SK-N-SH (cell line): ENCODE measurements at regions not wholly inside any gene's neighbourhood (a gene's known extent, or its start where the extent isn't known, plus 50 kb on each side); places are given as distances from the start of the nearest gene placed in this dataset.

Experiments
- CTCF ChIA-PET: fragments of 300-600, 350-600 bp; formaldehyde crosslinking; extraction: SDS; loops from one replicate; lab custom pipeline; 2021; lab: Yijun Ruan, JAX
- POLR2A ChIA-PET: fragments of 350-600 bp; sonication (Branson Sonifier 250); formaldehyde crosslinking; extraction: SDS; loops from one replicate; lab custom pipeline; 2020; ENCODE audit warnings: antibody characterized with exemption, inconsistent platforms; lab: Yijun Ruan, JAX
- DNase-seq: peaks from one replicate; pipeline ENCODE4 v3.0.0; 2012
- H2AFZ ChIP-seq: fragments of 200-600 bp; sonication (generic); 2 replicates; pipeline ENCODE4 v1.8.1; 2016; ENCODE audit warnings: antibody characterized with exemption, mild to moderate bottlenecking, low read depth
- H3F3A ChIP-seq: fragments of 200-600 bp; sonication (generic); replicated peaks from 2 replicates; pipeline ENCODE3; 2016; ENCODE audit warnings: antibody characterized with exemption, mild to moderate bottlenecking; ENCODE audit not compliant: insufficient read depth
- H3K27ac ChIP-seq, 2 experiments: fragments of 200-500 bp in 1 of 2; fragments of 200-600 bp in 1 of 2; sonication (Bioruptor generic) in 1 of 2; sonication (generic), shearing (Covaris generic) in 1 of 2; 2 replicates each; pipeline versions ENCODE4 v1.5.1 to v1.6.1; 2014 to 2016; ENCODE audit warnings: low read depth in 2 of 2, inconsistent platforms in 1 of 2, low read length in 1 of 2, mild to moderate bottlenecking in 1 of 2, mixed read lengths in 1 of 2
- H3K27me3 ChIP-seq: fragments of 200-600 bp; sonication (generic), shearing (Covaris generic); 2 replicates; pipeline ENCODE4 v1.6.1; 2016; ENCODE audit warnings: mixed run types; ENCODE audit not compliant: insufficient read depth
- H3K36me3 ChIP-seq, 2 experiments: fragments of 200-500 bp in 1 of 2; fragments of 200-600 bp in 1 of 2; sonication (Bioruptor generic) in 1 of 2; sonication (generic) in 1 of 2; replicated peaks in 1 of 2; 2 replicates each; pipeline versions ENCODE3 to v1.5.1; 2014 to 2016; ENCODE audit warnings: low read length in 1 of 2, mild to moderate bottlenecking in 1 of 2; ENCODE audit not compliant: insufficient read depth in 2 of 2, control insufficient read depth in 1 of 2
- H3K4me1 ChIP-seq, 2 experiments: fragments of 200-500 bp in 1 of 2; fragments of 200-600 bp in 1 of 2; sonication (Bioruptor generic) in 1 of 2; sonication (generic), shearing (Covaris generic) in 1 of 2; 2 replicates each; pipeline versions ENCODE4 v1.5.1 to v1.6.1; 2014 to 2016; ENCODE audit warnings: low read depth in 1 of 2, low read length in 1 of 2, mixed run types in 1 of 2; ENCODE audit not compliant: insufficient read depth in 2 of 2, control insufficient read depth in 1 of 2
- H3K4me2 ChIP-seq: fragments of 200-600 bp; sonication (generic), shearing (Covaris generic); 2 replicates; pipeline ENCODE4 v1.6.1; 2017; ENCODE audit warnings: mixed run types
- H3K4me3 ChIP-seq, 2 experiments: fragments of 200-500 bp in 1 of 2; fragments of 200-600 bp in 1 of 2; sonication (Bioruptor generic) in 1 of 2; sonication (generic), shearing (Covaris generic) in 1 of 2; 2 replicates each; pipeline versions ENCODE4 v1.5.1 to v1.8.1; 2014 to 2016; ENCODE audit warnings: low read depth in 2 of 2, inconsistent platforms in 1 of 2, low read length in 1 of 2, mild to moderate bottlenecking in 1 of 2, mixed read lengths in 1 of 2, moderate library complexity in 1 of 2
- H3K79me2 ChIP-seq: fragments of 200-600 bp; sonication (generic); 2 replicates; pipeline ENCODE4 v1.8.1; 2017; ENCODE audit warnings: mild to moderate bottlenecking; ENCODE audit not compliant: insufficient read depth
- H3K9ac ChIP-seq: fragments of 200-600 bp; sonication (generic); 2 replicates; pipeline ENCODE4 v1.6.1; 2017; ENCODE audit warnings: mixed run types
- H3K9me2 ChIP-seq: fragments of 200-600 bp; sonication (generic); 2 replicates; pipeline ENCODE4 v1.6.1; 2017; ENCODE audit warnings: mixed run types
- H3K9me3 ChIP-seq: fragments of 200-600 bp; sonication (generic); 2 replicates; pipeline ENCODE4 v1.6.1; 2017; ENCODE audit warnings: mixed run types, mild to moderate bottlenecking, moderate library complexity
- H4K20me1 ChIP-seq: fragments of 200-600 bp; sonication (generic); 2 replicates; pipeline ENCODE4 v1.6.1; 2017; ENCODE audit warnings: mild to moderate bottlenecking, mixed run types; ENCODE audit not compliant: insufficient read depth
- CHD2 ChIP-seq: fragments of 150-350 bp; IDR thresholded peaks from 2 replicates; pipeline ENCODE4 v1.6.1; 2018; ENCODE audit warnings: low read length; ENCODE audit not compliant: partially characterized antibody
- CTCF ChIP-seq: fragments of 200-600 bp; sonication (generic); IDR thresholded peaks from 2 replicates; pipeline ENCODE4 v1.6.1; 2017; ENCODE audit warnings: antibody characterized with exemption, mild to moderate bottlenecking, moderate library complexity
- ELF1 ChIP-seq: IDR thresholded peaks from 2 replicates; pipeline ENCODE4 v1.4.0; 2012
- FOSL2 ChIP-seq: IDR thresholded peaks from 2 replicates; pipeline ENCODE4 v1.4.0; 2012; ENCODE audit warnings: low read depth, mild to moderate bottlenecking, moderate library complexity, borderline replicate concordance
- IRF3 ChIP-seq: fragments of 150-350 bp; IDR thresholded peaks from 2 replicates; pipeline ENCODE4 v1.6.1; 2016; ENCODE audit warnings: mild to moderate bottlenecking, low read depth, low read length
- JUND ChIP-seq: IDR thresholded peaks from 2 replicates; pipeline ENCODE4 v1.4.0; 2012
- MAX ChIP-seq: IDR thresholded peaks from 2 replicates; pipeline ENCODE4 v1.4.0; 2012; ENCODE audit warnings: low read depth
- MXI1 ChIP-seq: IDR thresholded peaks from 2 replicates; pipeline ENCODE4 v1.6.1; 2012; ENCODE audit warnings: mild to moderate bottlenecking, low read depth, low read length, improper control_type of control experiment
- NRF1 ChIP-seq: IDR thresholded peaks from 2 replicates; pipeline ENCODE4 v1.6.1; 2012; ENCODE audit warnings: low read depth, mild to moderate bottlenecking, low read length
- POLR2AphosphoS5 ChIP-seq: IDR thresholded peaks from 2 replicates; pipeline ENCODE4 v1.6.1; 2012; ENCODE audit warnings: low read depth, low read length
- RCOR1 ChIP-seq: fragments of 150-350 bp; IDR thresholded peaks from 2 replicates; pipeline ENCODE4 v1.6.1; 2017; ENCODE audit warnings: antibody characterized with exemption, low read length
- RFX5 ChIP-seq: IDR thresholded peaks from 2 replicates; pipeline ENCODE4 v1.6.1; 2012; ENCODE audit warnings: mild to moderate bottlenecking, improper control_type of control experiment, low read length
- SIN3A ChIP-seq: IDR thresholded peaks from 2 replicates; pipeline ENCODE4 v1.6.1; 2012; ENCODE audit warnings: low read depth, mild to moderate bottlenecking, low read length, moderate library complexity, borderline replicate concordance
- TCF12 ChIP-seq: IDR thresholded peaks from 2 replicates; pipeline ENCODE4 v1.4.0; 2012
- YY1 ChIP-seq: IDR thresholded peaks from 2 replicates; pipeline ENCODE4 v1.4.0; 2012; ENCODE audit warnings: low read depth, mild to moderate bottlenecking
- ZBTB33 ChIP-seq: IDR thresholded peaks from 2 replicates; pipeline ENCODE4 v1.4.0; 2012; ENCODE audit warnings: low read depth, borderline replicate concordance

- no peaks in the 10 kb centered on the region for H3F3A ChIP-seq
- DNase-seq, result no peak
These were observed 738.2 kb downstream of the CD109 start for GRCh38 chr6:74434171-74434570.

More at GRCh38 chr6:74434171-74434570, 738.2 kb downstream of the CD109 start:
- Histone ChIP-seq H3K27me3 (no peaks in the 10 kb centered on the region), H3K4me3 (no peak overlapping the region), H3K9ac (no peak overlapping the region), H3K4me2 (no peak overlapping the region), H3K79me2 (no peaks in the 10 kb centered on the region), H3K9me3 (no peaks in the 10 kb centered on the region), H2AFZ (no peak overlapping the region), H3K4me1 (no peaks in the 10 kb centered on the region), H4K20me1 (no peaks in the 10 kb centered on the region), H3K27ac (no peak overlapping the region), H3K36me3 (no peaks in the 10 kb centered on the region), H3K9me2 (no peaks in the 10 kb centered on the region)
- TF ChIP-seq SIN3A, result no peak
- no peak for TF ChIP-seq FOSL2
- no peak for TF ChIP-seq RFX5
- TF ChIP-seq CTCF, result no peak
- TF ChIP-seq MXI1, result no peak
- TF ChIP-seq JUND, result no peak
- no peak for TF ChIP-seq ZBTB33
- TF ChIP-seq ELF1, result no peak
- TF ChIP-seq RCOR1, result no peak
- no peak for TF ChIP-seq NRF1
- TF ChIP-seq POLR2AphosphoS5, result no peak
- TF ChIP-seq YY1, result no peak
- TF ChIP-seq MAX, result no peak
- no peak for TF ChIP-seq TCF12
- no peak for TF ChIP-seq IRF3
- no peak for TF ChIP-seq CHD2
- CTCF ChIA-PET, result no interaction called here
- POLR2A ChIA-PET, result no interaction called here
